H4 (cell line): ENCODE measurements at regions not wholly inside any gene's neighbourhood (a gene's known extent, or its start where the extent isn't known, plus 50 kb on each side); places are given as distances from the start of the nearest gene placed in this dataset.

ENCODE experiments used
- DNase-seq: peaks from one replicate; pipeline ENCODE4 v3.0.0-alpha.2; 2015; ENCODE audit warnings: low spot score

DNA sequence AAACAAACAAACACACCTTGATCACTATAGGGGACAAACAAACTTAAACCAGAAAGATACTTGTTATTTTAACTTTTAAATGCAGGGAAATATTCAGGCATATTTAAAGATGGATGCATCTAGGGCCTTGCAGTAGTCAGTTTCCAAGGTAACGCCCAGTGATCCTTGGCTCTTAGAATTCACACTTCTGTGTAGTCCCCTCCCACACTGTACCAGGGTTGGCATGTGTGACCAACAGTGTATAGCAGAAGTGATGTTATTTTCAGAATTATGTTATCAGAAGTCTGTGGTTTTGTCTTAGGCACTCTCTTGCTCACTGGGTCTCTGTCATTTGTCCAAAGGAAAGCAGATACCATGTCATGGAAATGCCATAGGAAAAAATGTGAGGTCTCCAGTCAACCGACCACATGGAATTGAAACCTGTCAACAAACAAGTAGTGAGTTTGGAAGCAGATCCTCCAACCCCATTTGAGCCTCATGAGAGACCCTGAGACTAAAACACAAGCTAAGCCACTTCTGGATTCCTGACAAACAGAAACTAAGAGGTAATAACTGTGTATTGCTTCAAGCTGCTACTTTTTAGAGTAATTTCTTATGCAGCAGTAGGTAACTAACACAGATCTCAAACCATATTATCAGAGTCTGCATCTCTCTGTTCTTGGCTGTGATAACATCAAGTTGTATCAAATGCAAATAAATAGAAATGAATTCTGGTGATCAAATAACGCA, 670.3 kb downstream of the KCTD8 start:
- DNase-seq, result no peak

DNA sequence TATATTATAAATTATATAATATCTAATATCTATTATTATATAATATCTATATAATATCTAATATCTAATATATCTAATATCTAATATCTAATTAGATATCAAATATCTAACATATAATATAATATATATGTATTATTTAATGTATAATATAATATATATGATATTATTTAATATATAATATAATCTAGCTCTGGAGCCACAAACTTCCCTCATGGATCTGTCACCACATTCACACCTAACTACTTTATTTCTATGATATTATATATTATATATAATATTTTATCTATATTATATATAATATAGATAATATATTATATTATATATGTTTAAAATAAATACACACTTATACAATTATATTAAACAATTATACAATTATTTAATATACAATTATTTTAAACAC, 667.5 kb downstream of the KCTD8 start:
- no peak for DNase-seq

DNA sequence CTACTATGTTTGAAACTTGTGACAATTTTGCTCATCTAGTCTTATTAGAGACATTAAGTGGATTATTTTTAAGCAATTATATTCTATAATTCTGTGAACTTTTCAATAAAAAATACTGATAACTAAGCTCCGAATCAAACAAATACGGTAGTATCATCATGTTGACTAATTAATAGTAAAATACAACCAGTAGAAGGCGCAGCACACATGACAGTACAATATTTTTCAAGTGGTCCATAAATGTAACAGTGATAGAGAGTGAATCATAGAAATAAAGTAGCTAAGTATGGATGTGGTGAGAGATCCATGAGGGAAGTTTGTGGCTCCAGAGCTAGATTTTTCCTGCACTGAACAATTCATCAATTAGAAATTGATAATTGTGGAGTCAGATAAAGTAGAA, 666.2 kb downstream of the KCTD8 start:
- peak; percentile 28 for DNase-seq

DNA sequence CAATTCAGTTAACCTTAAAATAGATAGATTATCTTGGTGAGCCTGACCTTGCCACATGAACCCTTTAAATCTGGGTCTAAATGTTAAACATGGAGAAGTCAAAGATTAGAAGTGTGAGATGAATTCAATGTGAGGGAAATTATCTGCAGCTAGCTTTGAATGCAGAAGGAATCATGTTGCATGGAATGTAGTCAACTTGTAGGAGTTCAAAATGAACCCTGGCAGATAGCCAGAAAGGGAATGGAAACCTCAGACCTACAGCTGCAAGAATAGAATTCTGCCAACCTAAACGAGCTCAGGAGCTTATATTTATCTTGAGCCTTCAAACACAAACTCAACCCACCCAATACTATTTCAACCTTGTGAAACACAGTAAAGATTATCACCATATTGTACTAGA, 632.5 kb downstream of the KCTD8 start:
- DNase-seq, result peak; percentile 5

DNA sequence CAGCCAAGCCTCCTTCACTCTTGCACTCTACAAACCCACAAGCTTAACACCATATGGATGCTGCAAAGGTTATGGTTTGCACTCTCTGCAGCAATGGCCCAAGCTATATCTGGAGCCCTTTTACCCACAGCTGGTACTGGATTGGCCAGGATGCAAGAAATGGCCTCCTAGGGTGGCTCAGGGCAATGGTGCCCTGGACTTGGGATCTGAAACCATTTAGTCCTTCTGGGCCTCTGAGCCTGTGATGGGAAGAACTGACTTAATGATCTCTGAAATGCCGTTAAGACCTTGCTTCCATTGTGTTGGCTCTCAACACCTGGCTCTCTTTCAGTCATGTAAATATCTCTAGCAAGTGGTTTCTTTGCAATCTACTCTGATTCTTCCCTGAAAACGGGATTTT, 626.0 kb downstream of the KCTD8 start:
- DNase-seq, result no peak

DNA sequence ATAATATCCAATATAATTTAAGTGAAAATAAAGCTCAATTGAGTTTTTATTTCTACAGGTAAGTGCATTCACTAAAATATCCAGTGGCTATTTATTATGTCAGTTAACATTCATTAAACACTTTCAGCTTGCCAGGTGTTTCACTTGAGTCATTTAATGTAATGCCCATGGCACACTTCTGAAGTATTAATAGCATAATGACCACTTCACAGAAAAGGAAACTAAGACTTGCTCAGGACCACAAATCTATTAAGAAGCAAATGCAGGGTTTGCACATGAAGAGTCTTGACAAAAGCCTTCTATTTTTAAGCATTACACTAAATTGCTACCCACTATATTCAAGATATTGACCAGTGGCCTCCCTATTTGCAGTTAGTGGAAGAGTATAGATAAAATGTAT, 612.7 kb downstream of the KCTD8 start:
- no peak for DNase-seq

DNA sequence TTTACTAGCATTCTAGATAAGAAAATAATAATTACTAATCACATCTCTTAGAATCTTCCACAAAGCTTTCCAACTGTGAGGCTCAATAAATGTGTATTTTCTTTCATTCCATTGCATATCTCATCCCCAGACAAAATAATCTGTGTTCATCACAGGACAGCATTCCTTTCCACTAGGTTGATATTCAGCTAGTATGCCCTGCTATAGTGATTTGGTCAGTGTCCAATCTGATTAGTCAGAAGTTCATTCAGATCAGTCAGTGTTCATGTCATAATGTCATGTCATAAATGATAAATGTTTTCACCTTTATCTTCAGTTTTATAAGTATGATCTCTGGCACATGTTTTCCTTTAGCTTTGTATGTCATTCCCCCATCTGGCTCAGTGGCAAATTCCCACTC, 611.4 kb downstream of the KCTD8 start:
- DNase-seq, result no peak

DNA sequence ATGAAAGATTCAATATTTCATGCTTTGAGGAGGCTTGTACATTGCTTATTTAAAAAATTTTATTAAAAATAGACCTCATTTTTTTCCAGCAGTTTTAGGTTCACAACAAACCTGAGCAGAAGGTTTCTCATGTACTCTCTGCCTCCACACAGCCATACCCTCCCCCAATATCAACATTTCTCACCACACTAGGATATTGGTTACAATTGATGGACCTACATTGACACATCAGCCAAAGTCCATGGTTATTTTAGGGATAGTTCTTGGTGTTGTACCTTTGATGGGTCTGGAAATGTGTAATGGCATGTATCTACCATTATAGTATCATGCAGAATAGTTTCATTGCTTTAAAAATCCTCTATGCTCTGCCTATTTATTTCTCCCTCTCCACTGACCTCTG, 611.0 kb downstream of the KCTD8 start:
- no peak for DNase-seq

DNA sequence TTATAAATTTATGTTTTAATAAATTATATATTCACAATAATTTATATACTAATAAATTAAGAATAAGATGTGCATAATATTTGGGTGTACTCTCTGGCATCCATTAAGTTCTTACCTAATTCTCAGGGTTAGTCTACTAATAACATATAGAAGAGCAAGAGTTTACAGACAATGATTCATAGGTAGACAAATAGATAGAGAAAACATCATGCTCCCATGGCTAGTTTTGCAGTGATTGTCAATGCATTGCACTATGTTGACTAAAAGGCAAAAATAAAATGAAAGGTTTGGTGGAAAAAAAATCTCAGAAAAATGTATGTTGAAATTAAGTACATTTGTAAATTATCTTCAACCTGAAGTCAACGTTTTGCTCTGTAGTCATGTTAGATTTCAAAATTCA, 606.0 kb downstream of the KCTD8 start:
- no peak for DNase-seq

DNA sequence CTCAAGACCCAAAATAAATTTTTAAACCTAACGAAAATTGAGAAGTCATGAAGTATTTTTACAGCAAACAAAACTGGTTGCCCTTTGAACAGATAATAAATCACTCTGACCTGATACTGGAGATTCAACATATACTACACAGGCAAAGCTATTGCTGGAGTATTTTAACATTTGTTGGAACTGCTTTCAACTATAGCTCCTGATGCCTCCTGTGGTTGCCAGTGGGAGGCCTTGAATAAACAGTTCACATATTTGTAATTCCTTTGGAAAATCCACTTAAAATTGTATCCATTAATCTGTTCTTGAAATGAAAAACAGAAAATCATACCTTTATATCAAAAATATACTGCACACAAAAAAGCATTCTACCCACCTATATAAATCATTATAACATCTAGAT, 605.1 kb downstream of the KCTD8 start:
- DNase-seq, result peak; percentile 28

DNA sequence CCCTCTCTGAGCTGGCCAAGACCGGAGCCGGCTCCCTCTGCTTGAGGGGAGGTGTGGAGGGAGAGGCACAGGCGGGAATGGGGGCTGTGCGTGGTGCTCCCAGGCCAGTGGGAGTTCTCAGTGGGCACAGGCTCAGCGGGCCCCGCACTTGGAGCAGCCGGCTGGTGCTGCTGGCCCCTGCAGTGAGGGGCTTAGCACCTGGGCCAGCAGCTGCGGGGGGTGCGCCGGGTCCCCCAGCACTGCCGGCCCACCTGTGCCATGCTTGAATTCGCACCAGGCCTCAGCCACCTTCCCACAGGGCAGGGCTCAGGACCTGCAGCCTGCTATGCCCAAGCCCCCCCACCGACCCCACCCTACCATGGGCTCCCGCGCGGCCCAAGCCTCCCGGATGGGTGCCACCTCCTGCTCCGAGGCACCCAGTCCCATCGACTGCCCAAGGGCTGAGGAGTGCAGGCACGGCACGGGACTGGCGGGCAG, 602.5 kb downstream of the KCTD8 start:
- DNase-seq, result no peak

DNA sequence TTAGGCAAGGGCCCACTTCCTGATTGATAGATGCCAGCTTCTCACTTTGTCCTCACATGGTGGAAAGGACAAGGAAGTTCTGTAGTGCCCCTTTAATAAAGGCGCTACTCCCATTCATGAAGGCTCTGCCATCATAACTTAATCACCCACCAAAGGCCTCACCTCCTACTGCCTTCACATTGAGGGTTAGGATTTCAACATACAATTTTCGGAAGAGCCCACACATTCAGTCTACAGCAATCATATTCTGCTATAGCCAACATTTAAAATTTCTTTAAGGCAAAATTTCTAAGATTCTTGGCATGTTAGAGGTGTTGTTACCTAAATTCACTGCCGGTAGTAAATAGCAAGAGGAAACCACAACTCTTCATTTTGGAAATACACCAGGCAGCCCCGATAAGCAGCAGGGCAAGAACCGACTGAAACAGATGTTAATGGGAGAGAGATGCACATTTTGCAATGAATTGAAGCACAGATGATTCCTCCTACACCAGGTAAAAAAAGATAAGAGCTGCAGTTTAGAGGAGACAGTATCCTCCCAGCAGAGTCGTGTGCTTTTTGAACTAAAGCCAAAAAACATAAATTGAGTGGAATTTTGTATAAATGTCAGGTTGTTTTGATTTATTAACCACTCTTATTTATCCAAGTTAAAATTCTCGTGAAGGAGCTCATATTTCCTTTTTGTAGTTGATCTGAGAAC, 594.9 kb downstream of the KCTD8 start:
- DNase-seq, result no peak

DNA sequence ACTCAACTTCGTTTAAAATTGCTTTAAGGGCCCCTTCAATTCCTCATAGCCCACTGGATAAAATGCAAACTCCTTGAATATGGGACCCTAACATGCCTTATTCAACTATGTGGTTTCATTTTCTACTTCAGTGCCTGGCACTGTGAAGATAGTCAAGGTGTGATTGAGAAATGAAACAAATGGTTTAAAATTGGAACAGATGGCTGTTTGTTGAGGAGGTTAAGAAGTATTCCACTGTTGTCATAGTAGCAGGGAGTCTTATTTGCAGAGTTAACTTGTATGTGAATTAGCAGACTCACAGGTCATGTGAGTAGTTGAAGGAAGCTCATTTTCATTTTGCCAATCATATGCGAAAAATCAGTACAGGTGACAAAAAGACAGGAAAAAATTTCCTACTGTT, 593.3 kb downstream of the KCTD8 start:
- DNase-seq, result no peak

DNA sequence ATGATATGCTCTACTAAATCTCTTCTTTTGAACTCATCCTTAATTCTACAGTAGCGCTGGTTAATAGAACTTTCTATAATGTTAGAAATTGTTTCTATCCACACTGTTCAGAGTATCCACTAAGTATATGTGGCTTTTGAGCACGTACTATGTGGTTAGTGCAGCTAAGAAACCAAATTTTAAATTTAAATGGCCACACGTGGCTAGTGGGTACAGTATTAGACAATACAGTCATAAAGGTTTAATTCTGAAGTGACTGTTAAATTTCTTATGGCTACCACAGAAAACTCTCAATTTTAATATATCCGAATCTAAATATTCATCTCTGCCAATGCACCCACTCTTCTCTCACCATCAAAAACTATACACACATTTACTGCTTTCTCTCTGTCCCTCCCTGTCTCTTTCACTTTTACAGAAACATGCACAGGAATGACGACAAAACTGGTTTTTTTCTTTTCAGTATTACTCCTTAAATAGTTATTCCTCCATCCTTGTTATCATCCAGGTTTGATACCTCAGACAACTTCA, 583.9 kb downstream of the KCTD8 start:
- DNase-seq, result no peak

DNA sequence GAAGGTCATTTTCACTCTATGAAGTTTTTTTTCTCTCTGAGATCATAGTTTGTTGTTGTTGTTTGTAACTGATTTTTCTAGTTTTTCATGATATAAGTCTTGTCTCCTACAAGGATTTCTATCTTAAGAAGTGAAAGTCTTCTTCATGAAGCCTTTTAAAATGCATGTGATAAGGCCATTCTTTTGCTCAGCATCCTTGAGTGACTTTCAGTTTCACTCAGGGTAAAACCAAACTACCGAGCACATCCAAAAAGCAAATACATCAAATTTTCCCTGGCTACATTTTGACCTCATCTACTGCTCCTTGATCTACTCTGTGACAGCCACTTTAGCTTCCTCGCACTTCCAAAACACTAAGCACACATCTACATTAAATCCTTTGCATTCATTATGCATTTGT, 580.7 kb downstream of the KCTD8 start:
- no peak for DNase-seq

DNA sequence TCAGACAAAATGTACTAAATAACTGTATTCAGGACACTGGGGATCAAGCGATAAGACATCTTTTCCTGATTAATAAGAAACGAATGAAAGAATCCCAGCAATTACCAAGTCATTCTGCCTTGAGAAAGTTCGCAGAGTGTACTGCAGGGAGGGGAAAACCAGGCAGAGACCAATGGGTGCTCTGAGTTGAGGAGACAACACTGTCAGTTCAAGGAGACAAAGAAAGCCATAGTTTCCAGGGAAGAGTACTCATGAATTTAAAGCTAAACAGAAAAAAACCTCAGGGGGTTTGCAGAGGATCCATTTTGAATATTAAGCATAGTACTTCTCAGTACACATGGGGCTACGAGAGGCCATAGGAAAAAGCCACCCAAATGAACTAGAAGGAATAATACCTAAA, 573.0 kb downstream of the KCTD8 start:
- DNase-seq, result no peak

DNA sequence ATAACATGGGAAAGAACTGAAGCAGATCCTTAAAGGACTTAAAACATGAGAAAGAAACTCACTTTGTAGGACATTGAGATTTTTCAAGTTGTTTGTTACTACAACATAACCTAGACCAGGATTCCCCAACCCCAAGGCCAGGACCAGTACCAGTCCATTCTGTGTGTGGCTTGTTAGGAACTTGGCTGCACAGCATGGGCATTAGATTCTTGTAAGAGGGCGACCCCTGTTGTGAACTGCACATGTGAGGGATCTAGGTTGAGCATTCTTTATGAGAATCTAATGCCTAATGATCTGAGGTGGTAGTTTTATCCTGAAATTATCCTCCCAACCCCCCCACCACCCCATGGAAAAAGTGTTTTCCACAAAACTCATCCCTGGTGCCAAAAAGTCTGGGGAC, 566.1 kb downstream of the KCTD8 start:
- no peak for DNase-seq

DNA sequence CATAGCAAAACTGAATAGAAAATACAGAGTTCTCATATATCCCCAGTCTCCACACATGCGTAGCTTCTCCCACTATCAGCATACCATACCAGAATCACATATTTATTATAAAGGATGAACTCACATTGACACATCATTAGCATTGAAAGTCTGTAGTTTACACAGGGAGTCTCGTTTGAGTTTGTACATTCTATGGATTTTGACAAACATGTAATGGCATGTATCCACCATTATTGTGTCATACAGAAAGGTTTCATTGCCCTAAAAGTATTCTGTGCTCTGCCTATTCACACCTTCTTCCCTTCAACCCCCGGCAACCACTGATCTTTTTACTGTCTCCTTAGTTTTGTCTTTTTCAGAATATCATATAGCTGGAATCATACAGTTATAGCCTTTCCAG, 562.4 kb downstream of the KCTD8 start:
- no peak for DNase-seq

DNA sequence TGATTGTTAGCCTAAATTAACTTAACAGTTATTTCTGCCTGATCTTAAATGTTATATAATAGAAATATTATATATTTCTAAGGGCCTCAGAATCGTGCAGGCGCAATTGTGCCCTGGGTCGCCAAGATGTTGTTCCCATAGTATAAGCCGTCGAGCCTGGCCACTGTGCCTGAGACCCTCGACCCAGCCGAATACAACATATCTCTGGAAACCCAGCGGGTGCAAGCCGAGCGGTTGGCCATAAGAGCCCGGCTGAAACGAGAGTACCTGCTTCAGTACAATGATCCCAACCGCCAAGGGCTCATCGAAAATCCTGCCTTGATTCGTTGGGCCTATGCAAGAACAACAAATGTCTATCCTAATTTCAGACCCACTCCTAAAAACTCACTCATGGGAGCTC, 549.8 kb downstream of the KCTD8 start:
- DNase-seq, result no peak

DNA sequence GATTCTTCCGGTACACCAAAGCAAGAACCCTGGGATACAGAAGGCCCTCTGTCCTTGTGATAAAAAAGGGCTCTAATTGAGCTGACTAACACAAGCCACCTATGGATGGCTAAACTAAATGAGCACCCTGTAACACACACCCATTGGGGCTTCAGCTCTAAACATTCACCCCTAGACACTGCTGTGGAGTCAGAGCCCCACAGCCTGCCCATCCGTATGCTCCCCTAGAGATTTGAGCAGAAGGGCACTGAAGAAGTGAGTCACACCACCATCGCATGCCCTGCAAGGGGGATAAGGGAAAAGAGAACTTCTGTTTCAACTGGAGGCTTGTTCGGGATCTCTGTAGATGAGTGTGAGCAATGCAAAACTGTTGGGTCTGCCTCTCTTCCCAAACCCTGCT, 545.2 kb downstream of the KCTD8 start:
- no peak for DNase-seq

DNA sequence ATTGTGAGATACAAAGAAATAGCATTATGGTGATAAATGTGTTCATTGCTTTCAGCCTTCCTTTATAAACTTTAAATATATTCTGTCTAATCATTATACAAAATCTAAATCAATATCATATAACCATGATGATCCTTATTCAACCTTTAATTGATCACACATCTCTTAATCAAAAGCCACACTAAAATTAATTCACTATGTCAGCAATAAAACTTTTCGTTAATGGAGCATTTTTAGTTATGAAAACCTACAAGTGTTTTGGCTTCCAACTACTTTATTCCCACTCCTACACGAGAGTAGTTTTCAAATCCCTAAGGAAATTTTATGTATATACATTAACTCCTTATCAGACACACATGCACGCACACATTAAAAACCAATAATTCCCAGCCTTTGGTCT, 530.2 kb downstream of the KCTD8 start:
- no peak for DNase-seq

DNA sequence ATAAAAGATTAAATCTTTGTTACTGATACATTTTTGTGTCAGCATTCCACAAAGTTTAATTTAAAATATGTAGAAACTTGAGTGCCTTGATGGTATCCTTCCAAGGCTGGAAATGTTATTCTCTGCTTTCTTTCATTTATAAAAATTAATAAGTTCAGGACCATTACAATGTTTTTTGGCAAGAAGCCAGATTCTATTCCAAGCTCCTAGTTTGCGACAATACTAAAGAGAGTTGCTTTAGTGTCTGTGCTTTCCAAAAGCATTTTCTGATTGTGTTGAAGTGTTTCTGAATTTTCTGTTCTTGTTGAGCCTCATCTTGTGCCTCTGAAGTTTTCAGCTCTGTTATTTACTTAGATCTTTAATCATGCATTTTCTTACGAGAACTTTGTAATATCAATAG, 516.2 kb downstream of the KCTD8 start:
- DNase-seq, result no peak

DNA sequence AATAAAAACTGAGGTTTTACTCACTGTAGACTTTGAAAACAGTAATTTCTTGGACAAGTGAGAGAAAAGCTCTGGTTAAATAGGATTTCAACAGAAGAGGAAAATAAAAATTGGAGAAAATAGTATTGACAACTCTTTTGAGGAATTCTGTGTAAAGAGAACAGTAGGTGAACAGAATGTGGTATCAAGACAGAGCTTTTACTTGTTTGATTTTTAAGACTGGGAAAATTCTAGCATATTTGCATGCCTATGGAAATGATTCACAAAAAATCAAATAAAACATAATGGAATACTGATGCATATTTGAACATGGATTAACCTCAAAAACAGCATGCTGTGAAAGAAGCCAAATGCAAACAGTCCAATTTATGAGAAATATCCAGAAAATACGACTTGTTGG, 504.6 kb downstream of the KCTD8 start:
- DNase-seq, result no peak
